ENCODE measurements at regions not wholly inside any gene's neighbourhood (a gene's known extent, or its start where the extent isn't known, plus 50 kb on each side); places are given as distances from the start of the nearest gene placed in this dataset.

DNA sequence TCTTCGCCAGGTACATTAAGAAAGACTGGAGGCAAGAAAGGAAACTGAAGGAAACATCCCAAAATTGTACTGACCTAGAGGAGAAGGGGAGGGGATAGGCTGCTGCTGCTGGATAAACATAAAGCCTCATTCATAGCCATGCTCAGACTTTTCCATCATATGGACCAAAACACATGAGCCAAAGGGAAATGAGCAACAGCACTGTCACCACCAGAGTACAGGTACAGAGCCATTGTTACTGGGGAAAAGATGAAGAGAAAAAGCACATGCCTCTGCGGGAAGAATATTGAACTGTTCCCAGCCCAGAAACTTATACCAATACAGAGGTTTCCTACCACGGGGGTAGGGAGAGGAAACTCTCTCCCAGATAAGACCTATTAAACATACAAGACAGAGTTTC, 861.9 kb downstream of the NTRK3 start (continued):
- TF ChIP-seq NPAS2 (CRISPR knock-in tag; IDR thresholded peaks at IDR 0.05; ENCODE audit: borderline replicate concordance) (no peak), FOXS1 (CRISPR knock-in tag; IDR thresholded peaks at IDR 0.05) (no peak), HOXB5 (CRISPR knock-in tag; IDR thresholded peaks at IDR 0.05) (no peak), ESRRA (IDR thresholded peaks at IDR 0.05; ENCODE audit: borderline replicate concordance, low read length) (no peak), FOSB (CRISPR knock-in tag; IDR thresholded peaks at IDR 0.05) (no peak), GATA3 (IDR thresholded peaks at IDR 0.05; ENCODE audit: borderline replicate concordance) (no peak), CEBPB (IDR thresholded peaks at IDR 0.05) (no peak), KDM1A (IDR thresholded peaks at IDR 0.05; ENCODE audit: low read depth) (no peak)
- TF ChIP-seq, protein P1, sequence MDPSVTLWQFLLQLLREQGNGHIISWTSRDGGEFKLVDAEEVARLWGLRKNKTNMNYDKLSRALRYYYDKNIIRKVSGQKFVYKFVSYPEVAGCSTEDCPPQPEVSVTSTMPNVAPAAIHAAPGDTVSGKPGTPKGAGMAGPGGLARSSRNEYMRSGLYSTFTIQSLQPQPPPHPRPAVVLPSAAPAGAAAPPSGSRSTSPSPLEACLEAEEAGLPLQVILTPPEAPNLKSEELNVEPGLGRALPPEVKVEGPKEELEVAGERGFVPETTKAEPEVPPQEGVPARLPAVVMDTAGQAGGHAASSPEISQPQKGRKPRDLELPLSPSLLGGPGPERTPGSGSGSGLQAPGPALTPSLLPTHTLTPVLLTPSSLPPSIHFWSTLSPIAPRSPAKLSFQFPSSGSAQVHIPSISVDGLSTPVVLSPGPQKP (IDR thresholded peaks at IDR 0.05; ENCODE audit: low read depth, low read length) = no peak

DNA sequence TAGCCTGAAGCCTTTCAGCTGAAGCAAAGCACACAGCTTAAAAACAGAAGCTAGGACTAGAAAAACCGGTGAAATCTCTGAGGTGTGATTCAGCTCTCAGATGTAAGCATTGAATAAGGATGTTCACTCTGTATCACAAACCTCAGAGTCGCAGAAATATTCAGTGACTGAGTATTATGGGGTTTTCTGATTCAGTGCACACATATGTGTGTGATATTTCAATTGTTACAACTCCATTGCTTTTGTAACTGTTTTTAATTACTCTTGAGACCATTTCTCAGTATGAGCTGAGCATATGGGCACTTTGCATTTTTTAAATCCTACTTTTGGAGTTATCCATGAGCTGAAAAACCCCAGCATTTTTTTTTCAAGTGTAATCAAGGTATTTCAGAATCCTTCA, 868.8 kb downstream of the NTRK3 start:
- TF ChIP-seq, protein P2, sequence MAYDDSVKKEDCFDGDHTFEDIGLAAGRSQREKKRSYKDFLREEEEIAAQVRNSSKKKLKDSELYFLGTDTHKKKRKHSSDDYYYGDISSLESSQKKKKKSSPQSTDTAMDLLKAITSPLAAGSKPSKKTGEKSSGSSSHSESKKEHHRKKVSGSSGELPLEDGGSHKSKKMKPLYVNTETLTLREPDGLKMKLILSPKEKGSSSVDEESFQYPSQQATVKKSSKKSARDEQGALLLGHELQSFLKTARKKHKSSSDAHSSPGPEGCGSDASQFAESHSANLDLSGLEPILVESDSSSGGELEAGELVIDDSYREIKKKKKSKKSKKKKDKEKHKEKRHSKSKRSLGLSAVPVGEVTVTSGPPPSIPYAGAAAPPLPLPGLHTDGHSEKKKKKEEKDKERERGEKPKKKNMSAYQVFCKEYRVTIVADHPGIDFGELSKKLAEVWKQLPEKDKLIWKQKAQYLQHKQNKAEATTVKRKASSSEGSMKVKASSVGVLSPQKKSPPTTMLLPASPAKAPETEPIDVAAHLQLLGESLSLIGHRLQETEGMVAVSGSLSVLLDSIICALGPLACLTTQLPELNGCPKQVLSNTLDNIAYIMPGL (CRISPR knock-in tag; IDR thresholded peaks at IDR 0.05; ENCODE audit: borderline replicate concordance) = no peak
- TF ChIP-seq JUNB (IDR thresholded peaks at IDR 0.05) = no peak
- no peak for TF ChIP-seq RNF2 (IDR thresholded peaks at IDR 0.05; ENCODE audit: borderline replicate concordance, low read depth)
- TF ChIP-seq KDM5A (IDR thresholded peaks at IDR 0.05) = no peak
- TF ChIP-seq NFE2L2 (conservative IDR thresholded peaks at IDR 0.05; ENCODE audit: low read length) = no peak
- no peak for TF ChIP-seq CHD2 (IDR thresholded peaks at IDR 0.05; ENCODE audit: low read length, partially characterized antibody)
- no peak for TF ChIP-seq GATA3 (IDR thresholded peaks at IDR 0.05; ENCODE audit: borderline replicate concordance)
- Histone ChIP-seq H3K4me3 (no peak overlapping the region), H3K27ac (no peak overlapping the region), H3K9me3 (peaks cover 5% of the 10 kb centered on the region; the same call in 1 of the 3 replicates), H3K4me1 (no peaks in the 10 kb centered on the region), H3K4me2 (no peak overlapping the region)
- DNase-seq (ENCODE audit: low read depth in 1 of 2, low spot score in 1 of 2) (no peak), ATAC-seq (no peak), FAIRE-seq (no peak)
- CTCF ChIA-PET = interaction anchor here (1.0 kb wide), 1 partner anchor 14 kb away, joined by 3 read pairs; no protein-coding TSS in a partner anchor
- POLR2A ChIA-PET = no interaction called here
- WGBS (ENCODE audit: missing lambda C conversion rate) = 0% methylated on average over 2 of the region's 2 CpGs

DNA sequence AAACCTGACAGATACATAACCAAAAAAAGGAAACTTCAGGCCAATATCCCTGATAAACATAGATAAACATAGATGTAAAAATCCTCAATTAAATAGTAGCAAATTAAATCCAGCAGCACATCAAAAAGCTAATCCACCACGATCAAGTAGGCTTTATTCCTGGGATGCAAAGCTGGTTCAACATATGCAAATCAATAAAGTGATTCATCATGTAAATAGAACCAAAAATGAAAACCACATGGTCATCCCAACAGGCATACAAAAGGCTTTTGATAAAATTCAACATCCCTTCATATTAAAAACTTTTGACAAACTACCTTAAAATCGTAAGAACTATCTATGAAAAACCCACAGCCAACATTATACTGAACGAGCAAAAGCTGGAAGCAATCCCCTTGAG, 882.2 kb downstream of the NTRK3 start:
- Histone ChIP-seq H3K4me3 (no peak overlapping the region), H3K9me3 (peaks cover 11% of the 10 kb centered on the region; the same call in 2 of the 3 replicates), H3K27ac (no peak overlapping the region), H3K4me2 (no peak overlapping the region), H3K4me1 (peaks cover 4% of the 10 kb centered on the region; the same call in 1 of the 3 replicates)
- ChIA-PET CTCF (no interaction called here), POLR2A (no interaction called here)
- ATAC-seq = no peak
- WGBS (ENCODE audit: missing lambda C conversion rate) = 2% methylated on average over 3 of the region's 3 CpGs
- no peak for FAIRE-seq
- TF ChIP-seq SREBF2 (IDR thresholded peaks at IDR 0.05) = no peak
- no peak for DNase-seq (ENCODE audit: low read depth in 1 of 2, low spot score in 1 of 2)

DNA sequence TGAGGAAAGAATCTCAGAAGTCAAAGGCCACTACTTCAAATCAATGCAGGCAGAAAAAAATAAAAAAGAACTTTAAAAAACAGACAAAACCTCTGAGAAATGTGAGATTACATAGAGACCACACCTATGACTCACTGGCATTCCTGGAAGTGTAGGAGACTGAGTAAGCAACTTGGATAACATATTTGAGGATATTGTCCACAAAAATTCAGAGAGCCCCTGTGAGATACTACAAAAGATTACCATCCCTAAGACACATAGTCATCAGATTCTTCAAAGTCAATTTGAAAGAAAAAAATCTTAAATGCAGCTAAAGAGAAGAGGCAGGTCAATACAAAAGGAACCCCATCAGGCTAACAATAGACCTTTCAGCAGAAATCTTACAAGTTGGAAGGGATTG, 887.3 kb downstream of the NTRK3 start:
- Histone ChIP-seq H3K4me3 (no peak overlapping the region), H3K4me2 (peak overlapping the region; percentile 20; the same call in 2 of the 3 replicates), H3K27ac (peak overlapping the region in 1 of 2 experiments; percentile 62; a peak in 1 of 6 replicates), H3K4me1 (peaks cover 12% of the 10 kb centered on the region; the same call in 1 of the 3 replicates), H3K9me3 (peaks cover 11% of the 10 kb centered on the region; the same call in 1 of the 3 replicates)
- FAIRE-seq (no peak), DNase-seq (ENCODE audit: low read depth in 1 of 2, low spot score in 1 of 2) (peak in 1 of 2 experiments; percentile 47), ATAC-seq (peak; percentile 71 to 80; a peak in 5 of 6 replicates)
- ChIA-PET POLR2A (no interaction called here), CTCF (interaction anchor here (0.9 kb wide), 1 partner anchor 20 kb away, joined by 3 read pairs; no protein-coding TSS in a partner anchor)
- TF ChIP-seq ZC3H11A (IDR thresholded peaks at IDR 0.05) (no peak), RFX5 (IDR thresholded peaks at IDR 0.05) (no peak), HOXA7 (CRISPR knock-in tag; IDR thresholded peaks at IDR 0.05) (no peak), JUNB (IDR thresholded peaks at IDR 0.05) (peak; percentile 56), USF2 (IDR thresholded peaks at IDR 0.05) (no peak), ZFP36 (IDR thresholded peaks at IDR 0.05; ENCODE audit: borderline replicate concordance, partially characterized antibody) (no peak), FOSL2 (IDR thresholded peaks at IDR 0.05) (peak; percentile 41; the same call in 1 of the 2 replicates), FOSL2 (CRISPR knock-in tag; IDR thresholded peaks at IDR 0.05) (peak; percentile 70), FOSB (CRISPR knock-in tag; IDR thresholded peaks at IDR 0.05) (no peak), CTCF (IDR thresholded peaks at IDR 0.05) (no peak), JUN (IDR thresholded peaks at IDR 0.05) (no peak), CBX2 (IDR thresholded peaks at IDR 0.05; ENCODE audit: borderline replicate concordance, low read depth) (no peak)
- TF ChIP-seq, protein P3, sequence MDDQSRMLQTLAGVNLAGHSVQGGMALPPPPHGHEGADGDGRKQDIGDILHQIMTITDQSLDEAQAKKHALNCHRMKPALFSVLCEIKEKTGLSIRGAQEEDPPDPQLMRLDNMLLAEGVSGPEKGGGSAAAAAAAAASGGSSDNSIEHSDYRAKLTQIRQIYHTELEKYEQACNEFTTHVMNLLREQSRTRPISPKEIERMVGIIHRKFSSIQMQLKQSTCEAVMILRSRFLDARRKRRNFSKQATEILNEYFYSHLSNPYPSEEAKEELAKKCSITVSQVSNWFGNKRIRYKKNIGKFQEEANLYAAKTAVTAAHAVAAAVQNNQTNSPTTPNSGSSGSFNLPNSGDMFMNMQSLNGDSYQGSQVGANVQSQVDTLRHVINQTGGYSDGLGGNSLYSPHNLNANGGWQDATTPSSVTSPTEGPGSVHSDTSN (IDR thresholded peaks at IDR 0.05) = no peak
